ENCODE measurements at regions not wholly inside any gene's neighbourhood (a gene's known extent, or its start where the extent isn't known, plus 50 kb on each side); places are given as distances from the start of the nearest gene placed in this dataset.

GRCh38 chr5:2460098-2460497, 291.4 kb downstream of the IRX2 start:
- Histone ChIP-seq H3K4me3 (ENCODE audit: low read length in 2 of 2) (no peak overlapping the region), H3K27ac (ENCODE audit: low read depth in 1 of 2, low read length in 1 of 2) (no peak overlapping the region), H3K36me3 (ENCODE audit: control insufficient read depth in 2 of 2, insufficient read depth in 2 of 2, low read length in 1 of 2) (no peaks in the 10 kb centered on the region), H3K9me3 (ENCODE audit: control insufficient read depth in 2 of 2, insufficient read depth in 1 of 2, low read length in 1 of 2) (no peaks in the 10 kb centered on the region), H3K27me3 (ENCODE audit: control insufficient read depth in 2 of 2, insufficient read depth in 1 of 2, low read length in 1 of 2) (no peaks in the 10 kb centered on the region), H3K4me1 (ENCODE audit: control insufficient read depth in 2 of 2, insufficient read depth in 2 of 2, low read length in 2 of 2) (no peaks in the 10 kb centered on the region)
- no peak for DNase-seq (ENCODE audit: low read depth in 6 of 9, low spot score in 9 of 9)
- 94% methylated on average over 3 of the region's 3 CpGs for WGBS

DNA sequence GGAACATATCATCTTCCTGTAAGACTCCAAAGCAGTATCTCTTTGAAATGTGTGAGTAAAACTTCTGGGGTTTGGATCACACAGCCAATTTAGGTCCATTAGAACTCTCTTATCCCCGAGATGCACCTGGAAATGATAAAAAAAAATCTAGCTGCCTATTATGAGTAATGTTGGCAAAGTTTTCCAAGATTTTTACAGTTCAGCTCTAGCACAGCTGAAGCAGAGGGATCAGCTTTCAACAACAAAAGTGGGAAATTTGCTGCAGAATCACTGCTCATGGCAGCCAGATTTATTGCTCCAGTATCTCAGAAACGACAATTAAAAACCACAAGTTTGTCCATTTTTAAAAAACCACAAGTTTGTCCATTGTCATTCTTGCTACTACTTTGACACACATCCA, 292.2 kb downstream of the IRX2 start:
- no peaks in the 10 kb centered on the region for H3K27me3 ChIP-seq (ENCODE audit: control insufficient read depth in 2 of 2, insufficient read depth in 1 of 2, low read length in 1 of 2)
- 38% methylated on average over 2 of the region's 2 CpGs for WGBS

GRCh38 chr5:2455878-2456277, 295.6 kb downstream of the IRX2 start:
- no peaks in the 10 kb centered on the region for H3K36me3 ChIP-seq (ENCODE audit: control insufficient read depth in 2 of 2, insufficient read depth in 2 of 2, low read length in 1 of 2)
- H3K27ac ChIP-seq (ENCODE audit: low read depth in 1 of 2, low read length in 1 of 2) = no peak overlapping the region
- no peaks in the 10 kb centered on the region for H3K9me3 ChIP-seq (ENCODE audit: control insufficient read depth in 2 of 2, insufficient read depth in 1 of 2, low read length in 1 of 2)
- no peak for DNase-seq (ENCODE audit: low read depth in 6 of 9, low spot score in 9 of 9)
- H3K4me1 ChIP-seq (ENCODE audit: control insufficient read depth in 2 of 2, insufficient read depth in 2 of 2, low read length in 2 of 2) = no peaks in the 10 kb centered on the region
- no peaks in the 10 kb centered on the region for H3K27me3 ChIP-seq (ENCODE audit: control insufficient read depth in 2 of 2, insufficient read depth in 1 of 2, low read length in 1 of 2)
- no peak overlapping the region for H3K4me3 ChIP-seq (ENCODE audit: low read length in 2 of 2)
- 93% methylated on average over 3 of the region's 3 CpGs for WGBS

More for the DNA sequence above, 292.2 kb downstream of the IRX2 start:
- Histone ChIP-seq H3K4me3 (ENCODE audit: low read length in 2 of 2) (no peak overlapping the region), H3K36me3 (ENCODE audit: control insufficient read depth in 2 of 2, insufficient read depth in 2 of 2, low read length in 1 of 2) (no peaks in the 10 kb centered on the region), H3K9me3 (ENCODE audit: control insufficient read depth in 2 of 2, insufficient read depth in 1 of 2, low read length in 1 of 2) (no peaks in the 10 kb centered on the region), H3K4me1 (ENCODE audit: control insufficient read depth in 2 of 2, insufficient read depth in 2 of 2, low read length in 2 of 2) (no peaks in the 10 kb centered on the region), H3K27ac (ENCODE audit: low read depth in 1 of 2, low read length in 1 of 2) (no peak overlapping the region)
- DNase-seq (ENCODE audit: low read depth in 6 of 9, low spot score in 9 of 9) = peak in 1 of 9 donors; percentile 6

DNA sequence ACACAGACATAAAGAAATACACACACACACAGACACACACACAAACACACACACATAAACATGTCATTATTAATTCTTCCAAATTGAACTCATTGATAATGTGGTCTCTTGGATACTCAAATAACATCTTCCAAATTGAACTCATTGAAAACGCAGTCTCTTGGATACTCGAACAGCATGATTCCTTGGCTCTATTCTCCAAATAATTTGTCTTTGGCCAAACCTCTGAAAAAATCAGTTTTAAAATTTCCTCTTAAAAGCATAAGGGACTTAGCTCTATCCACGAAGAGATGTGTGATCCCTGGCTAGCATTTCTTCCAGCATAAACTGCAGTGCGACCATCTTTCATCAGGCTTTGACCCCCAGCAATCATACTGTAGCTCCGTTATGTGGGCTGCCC, 296.6 kb downstream of the IRX2 start:
- 94% methylated on average over 5 of the region's 5 CpGs for WGBS
- DNase-seq (ENCODE audit: low read depth in 6 of 9, low spot score in 9 of 9) = no peak
- no peaks in the 10 kb centered on the region for H3K4me1 ChIP-seq (ENCODE audit: control insufficient read depth in 2 of 2, insufficient read depth in 2 of 2, low read length in 2 of 2)

DNA sequence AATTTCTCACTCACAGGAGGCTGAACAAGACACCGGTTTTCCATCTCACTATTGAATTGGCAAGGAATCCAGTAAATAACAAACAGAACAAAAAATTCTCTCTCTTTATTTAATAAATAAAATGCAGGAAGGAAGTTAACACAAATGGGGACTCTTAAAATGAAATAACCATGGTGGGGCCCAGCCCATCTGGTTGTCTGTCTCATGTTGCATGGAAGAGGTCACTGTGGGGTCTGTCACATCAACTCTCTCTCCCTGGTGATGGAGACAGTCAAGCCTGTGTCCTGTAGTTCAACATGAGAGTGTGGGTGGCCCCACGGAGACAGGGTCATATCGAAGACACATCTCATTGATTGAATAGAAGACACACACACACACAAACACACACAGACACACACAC, 297.7 kb downstream of the IRX2 start:
- no peak for DNase-seq (ENCODE audit: low read depth in 6 of 9, low spot score in 9 of 9)
- WGBS = 95% methylated on average over 3 of the region's 3 CpGs
- no peak overlapping the region for H3K4me3 ChIP-seq (ENCODE audit: low read length in 2 of 2)
- no peaks in the 10 kb centered on the region for H3K36me3 ChIP-seq (ENCODE audit: control insufficient read depth in 2 of 2, insufficient read depth in 2 of 2, low read length in 1 of 2)
- H3K27ac ChIP-seq (ENCODE audit: low read depth in 1 of 2, low read length in 1 of 2) = no peak overlapping the region
- H3K4me1 ChIP-seq (ENCODE audit: control insufficient read depth in 2 of 2, insufficient read depth in 2 of 2, low read length in 2 of 2) = no peaks in the 10 kb centered on the region
- no peaks in the 10 kb centered on the region for H3K27me3 ChIP-seq (ENCODE audit: control insufficient read depth in 2 of 2, insufficient read depth in 1 of 2, low read length in 1 of 2)
- H3K9me3 ChIP-seq (ENCODE audit: control insufficient read depth in 2 of 2, insufficient read depth in 1 of 2, low read length in 1 of 2) = no peaks in the 10 kb centered on the region

More for the DNA sequence above, 296.6 kb downstream of the IRX2 start:
- Histone ChIP-seq H3K27me3 (ENCODE audit: control insufficient read depth in 2 of 2, insufficient read depth in 1 of 2, low read length in 1 of 2) (no peaks in the 10 kb centered on the region), H3K4me3 (ENCODE audit: low read length in 2 of 2) (no peak overlapping the region), H3K36me3 (ENCODE audit: control insufficient read depth in 2 of 2, insufficient read depth in 2 of 2, low read length in 1 of 2) (no peaks in the 10 kb centered on the region), H3K9me3 (ENCODE audit: control insufficient read depth in 2 of 2, insufficient read depth in 1 of 2, low read length in 1 of 2) (no peaks in the 10 kb centered on the region), H3K27ac (ENCODE audit: low read depth in 1 of 2, low read length in 1 of 2) (no peak overlapping the region)

DNA sequence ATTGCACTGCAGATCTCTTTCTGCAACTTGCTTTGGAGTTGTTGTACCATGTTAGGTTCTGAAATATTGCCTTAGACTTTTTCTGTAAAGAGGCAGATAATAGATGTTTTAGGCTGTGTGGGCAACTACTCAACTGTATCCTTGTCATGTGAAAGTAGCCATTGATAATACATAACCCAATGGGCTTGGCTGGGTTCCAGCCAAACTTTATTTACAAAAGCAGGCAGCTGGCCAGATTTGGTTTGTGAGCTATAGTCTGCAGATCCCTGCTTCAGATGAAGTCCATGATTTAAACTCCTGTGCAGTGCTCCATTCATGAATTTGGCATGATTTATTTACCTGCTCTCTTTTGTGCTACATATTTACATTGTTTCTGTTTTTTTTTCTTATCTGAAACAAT, 300.4 kb downstream of the IRX2 start:
- Histone ChIP-seq H3K9me3 (ENCODE audit: control insufficient read depth in 2 of 2, insufficient read depth in 1 of 2, low read length in 1 of 2) (no peaks in the 10 kb centered on the region), H3K27ac (ENCODE audit: low read depth in 1 of 2, low read length in 1 of 2) (no peak overlapping the region), H3K27me3 (ENCODE audit: control insufficient read depth in 2 of 2, insufficient read depth in 1 of 2, low read length in 1 of 2) (no peaks in the 10 kb centered on the region), H3K4me1 (ENCODE audit: control insufficient read depth in 2 of 2, insufficient read depth in 2 of 2, low read length in 2 of 2) (no peaks in the 10 kb centered on the region), H3K36me3 (ENCODE audit: control insufficient read depth in 2 of 2, insufficient read depth in 2 of 2, low read length in 1 of 2) (no peaks in the 10 kb centered on the region), H3K4me3 (ENCODE audit: low read length in 2 of 2) (no peak overlapping the region)
- DNase-seq (ENCODE audit: low read depth in 6 of 9, low spot score in 9 of 9) = no peak

- DNase-seq (ENCODE audit: low read depth in 6 of 9, low spot score in 9 of 9) = no peak
- Histone ChIP-seq H3K4me1 (ENCODE audit: control insufficient read depth in 2 of 2, insufficient read depth in 2 of 2, low read length in 2 of 2) (no peaks in the 10 kb centered on the region), H3K4me3 (ENCODE audit: low read length in 2 of 2) (no peak overlapping the region), H3K9me3 (ENCODE audit: control insufficient read depth in 2 of 2, insufficient read depth in 1 of 2, low read length in 1 of 2) (peaks cover 0 to 5% of the 10 kb centered on the region in 2 donors), H3K27ac (ENCODE audit: low read depth in 1 of 2, low read length in 1 of 2) (no peak overlapping the region), H3K27me3 (ENCODE audit: control insufficient read depth in 2 of 2, insufficient read depth in 1 of 2, low read length in 1 of 2) (no peaks in the 10 kb centered on the region), H3K36me3 (ENCODE audit: control insufficient read depth in 2 of 2, insufficient read depth in 2 of 2, low read length in 1 of 2) (no peaks in the 10 kb centered on the region)
- WGBS = 92% methylated on average over 31 of the region's 31 CpGs
Observed at GRCh38 chr5:2442496-2443354, 308.8 kb downstream of the IRX2 start.

- Histone ChIP-seq H3K27me3 (ENCODE audit: control insufficient read depth in 2 of 2, insufficient read depth in 1 of 2, low read length in 1 of 2) (no peaks in the 10 kb centered on the region), H3K4me3 (ENCODE audit: low read length in 2 of 2) (no peak overlapping the region), H3K27ac (ENCODE audit: low read depth in 1 of 2, low read length in 1 of 2) (no peak overlapping the region), H3K4me1 (ENCODE audit: control insufficient read depth in 2 of 2, insufficient read depth in 2 of 2, low read length in 2 of 2) (no peaks in the 10 kb centered on the region), H3K9me3 (ENCODE audit: control insufficient read depth in 2 of 2, insufficient read depth in 1 of 2, low read length in 1 of 2) (peaks cover 0 to 5% of the 10 kb centered on the region in 2 donors), H3K36me3 (ENCODE audit: control insufficient read depth in 2 of 2, insufficient read depth in 2 of 2, low read length in 1 of 2) (no peaks in the 10 kb centered on the region)
- WGBS = 88% methylated on average over 14 of the region's 14 CpGs
- no peak for DNase-seq (ENCODE audit: low read depth in 6 of 9, low spot score in 9 of 9)
Observed at GRCh38 chr5:2441495-2442180, 309.8 kb downstream of the IRX2 start.

DNA sequence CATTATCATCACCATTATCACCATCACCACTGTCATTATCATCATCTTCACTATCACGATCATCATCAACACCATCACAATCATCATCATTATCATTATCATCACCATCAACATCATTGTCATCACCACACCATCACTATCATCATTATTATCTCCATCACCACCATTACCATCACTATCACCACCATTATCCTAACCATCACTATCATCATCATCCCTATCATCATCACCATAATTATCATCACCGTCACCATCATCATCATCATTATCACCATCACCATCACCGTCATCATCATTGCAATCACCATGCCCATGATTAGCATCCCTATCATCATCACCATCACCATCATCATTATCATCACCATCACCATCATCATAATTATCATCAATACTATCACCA, 311.9 kb downstream of the IRX2 start:
- DNase-seq (ENCODE audit: low read depth in 6 of 9, low spot score in 9 of 9) = no peak
- WGBS = 98% methylated on average over 3 of the region's 3 CpGs
- H3K4me3 ChIP-seq (ENCODE audit: low read length in 2 of 2) = no peak overlapping the region

More for the DNA sequence above, 311.9 kb downstream of the IRX2 start:
- Histone ChIP-seq H3K4me1 (ENCODE audit: control insufficient read depth in 2 of 2, insufficient read depth in 2 of 2, low read length in 2 of 2) (no peaks in the 10 kb centered on the region), H3K36me3 (ENCODE audit: control insufficient read depth in 2 of 2, insufficient read depth in 2 of 2, low read length in 1 of 2) (no peaks in the 10 kb centered on the region), H3K27me3 (ENCODE audit: control insufficient read depth in 2 of 2, insufficient read depth in 1 of 2, low read length in 1 of 2) (no peaks in the 10 kb centered on the region), H3K27ac (ENCODE audit: low read depth in 1 of 2, low read length in 1 of 2) (no peak overlapping the region), H3K9me3 (ENCODE audit: control insufficient read depth in 2 of 2, insufficient read depth in 1 of 2, low read length in 1 of 2) (peaks cover 1 to 5% of the 10 kb centered on the region in 2 donors)

All from thymus (tissue), 11 donors.